Adipose tissue (tissue), 3 donors: ENCODE measurements at regions not wholly inside any gene's neighbourhood (a gene's known extent, or its start where the extent isn't known, plus 50 kb on each side); places are given as distances from the start of the nearest gene placed in this dataset.

Experiments
- H3K27ac ChIP-seq: one replicate; pipeline ENCODE4 v1.5.1; 2013; ENCODE audit warnings: low read depth, low read length
- WGBS, 3 donors: extraction: QIAGEN DNeasy Blood & Tissue Kit; methylation state at CpG; one replicate each; pipeline ENCODE4 v1.1.7; 2013; 5-methylcytosine and 5-hydroxymethylcytosine counted together
- donor health status: healthy with polysubstance abuse.
- donor health status: Bipolar disorder and iron deficiency.
- donor health status: healthy.

- 69 to 74% (median 72%) methylated on average over 1 of the region's 1 CpG for WGBS, 3 donors
Measured at GRCh38 chr13:50144246-50145160, 129.3 kb downstream of the KCNRG start.

DNA sequence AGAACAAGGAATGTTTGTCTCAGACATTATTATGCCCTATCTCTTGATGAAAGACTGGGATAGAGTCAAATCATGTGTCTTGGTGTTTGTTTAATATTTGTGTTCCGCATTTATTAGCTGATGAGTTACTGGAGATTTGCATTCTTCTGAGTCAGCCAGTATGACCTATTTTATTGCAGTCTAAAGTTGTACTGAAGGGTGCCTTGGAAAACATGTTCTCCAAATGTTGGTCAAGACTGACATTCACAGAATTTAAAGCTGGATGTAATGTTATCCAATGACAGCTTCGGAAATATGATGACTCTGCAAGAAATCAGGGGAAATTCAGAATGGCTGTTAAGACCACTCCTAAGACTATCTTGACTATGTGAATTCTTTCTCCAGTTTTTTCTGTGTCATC lies 134.0 kb downstream of the KCNRG start:
- H3K27ac ChIP-seq: no peak overlapping the region
- 96 to 97% (median 96%) methylated on average over 2 of the region's 2 CpGs for WGBS, 3 donors

More at GRCh38 chr13:50144246-50145160, 129.3 kb downstream of the KCNRG start:
- no peak overlapping the region for H3K27ac ChIP-seq

DNA sequence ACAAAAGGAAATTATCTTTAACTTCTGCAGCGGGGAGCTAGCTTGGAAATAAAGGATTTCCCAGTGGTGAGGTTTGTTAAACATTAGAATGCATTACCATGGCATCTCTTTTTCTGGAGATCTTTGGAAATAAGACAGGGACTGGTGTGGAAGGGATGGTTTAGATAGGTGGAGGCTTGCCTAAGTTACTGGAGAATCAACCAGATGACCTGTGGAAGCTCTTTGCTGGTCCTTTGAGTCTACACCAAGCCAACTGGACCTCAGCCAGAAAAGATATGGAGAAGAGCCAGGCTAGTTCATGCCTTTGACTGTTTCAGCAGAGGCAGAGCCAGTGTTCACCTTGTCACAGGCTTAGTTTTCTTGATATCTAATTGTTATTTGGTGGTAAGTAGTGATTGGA lies 134.7 kb downstream of the KCNRG start:
- WGBS, 3 donors: 79 to 91% (median 88%) methylated on average over 1 of the region's 1 CpG
- H3K27ac ChIP-seq: no peak overlapping the region

DNA sequence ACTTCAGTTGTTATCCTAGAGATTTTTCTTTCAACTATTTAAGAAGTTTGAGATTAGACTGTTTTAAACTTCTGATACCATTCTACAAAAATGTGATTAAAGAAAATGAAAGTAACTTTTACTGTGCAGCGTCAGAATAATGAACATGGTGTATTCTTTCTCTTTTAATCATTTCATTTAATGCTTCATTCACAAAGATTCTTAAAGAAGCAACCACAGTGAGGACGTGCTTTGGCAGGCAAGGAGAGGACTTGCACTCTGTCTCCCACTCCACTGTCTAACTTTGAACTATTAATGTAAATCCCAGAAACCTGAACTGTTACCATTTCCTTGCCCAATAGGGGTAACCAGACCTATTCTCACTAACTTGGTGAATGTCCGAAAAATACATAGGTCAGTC lies 137.0 kb downstream of the KCNRG start:
- 41 to 82% (median 44%) methylated on average over 3 of the region's 3 CpGs for WGBS, 3 donors
- no peak overlapping the region for H3K27ac ChIP-seq

GRCh38 chr13:50152655-50153309 lies 137.5 kb downstream of the KCNRG start:
- 71 to 85% (median 80%) methylated on average over 7 of the region's 7 CpGs for WGBS, 3 donors
- no peak overlapping the region for H3K27ac ChIP-seq

- WGBS, 3 donors: 83 to 93% (median 85%) methylated on average over 2 of the region's 2 CpGs
- no peak overlapping the region for H3K27ac ChIP-seq
Measured at GRCh38 chr13:50153401-50153800, 138.2 kb downstream of the KCNRG start.

DNA sequence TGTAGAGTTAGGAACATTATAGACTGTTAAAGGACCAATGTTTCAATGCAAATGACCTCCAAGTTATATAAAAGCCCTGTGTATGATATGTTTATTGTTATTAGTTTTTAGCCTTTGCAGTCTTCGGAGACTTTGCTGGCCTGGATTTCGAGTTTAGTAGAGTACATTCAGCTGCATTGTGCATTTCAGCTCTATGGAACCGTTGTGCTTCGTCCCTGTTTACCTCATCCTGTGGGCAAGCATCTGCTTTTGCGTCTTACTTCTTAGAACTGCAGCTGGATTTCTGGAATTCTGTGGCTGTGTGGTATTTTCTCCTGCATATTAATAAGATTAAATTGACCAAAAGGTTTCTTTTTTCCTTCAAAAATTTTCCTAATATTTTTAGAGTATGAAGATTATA lies 138.6 kb downstream of the KCNRG start:
- WGBS, 3 donors: 86 to 93% (median 88%) methylated on average over 5 of the region's 5 CpGs
- H3K27ac ChIP-seq: no peak overlapping the region

- WGBS, 3 donors: 96 to 100% (median 98%) methylated on average over 1 of the region's 1 CpG
- H3K27ac ChIP-seq: no peak overlapping the region
Measured at GRCh38 chr13:50154697-50155096, 139.5 kb downstream of the KCNRG start.

DNA sequence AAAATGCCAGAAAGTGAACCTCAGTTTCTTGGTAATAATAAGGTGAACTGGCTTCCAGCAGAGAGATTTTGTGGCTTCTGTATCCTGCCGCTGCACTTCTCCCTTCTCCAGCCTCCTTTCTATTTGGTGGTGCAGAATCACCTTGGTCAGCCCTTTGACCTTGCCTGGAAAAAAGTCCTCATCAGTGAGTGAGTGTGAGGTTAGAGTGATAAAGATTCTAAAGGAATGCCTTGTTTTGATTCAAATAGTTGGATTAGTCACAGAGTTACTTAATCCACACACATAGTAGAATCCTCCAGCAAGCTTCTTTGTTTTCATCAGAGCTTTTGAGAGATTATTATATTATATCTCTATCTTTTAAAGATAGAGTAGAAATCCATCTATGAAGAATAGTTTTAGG lies 140.9 kb downstream of the KCNRG start:
- no peak overlapping the region for H3K27ac ChIP-seq
- 81 to 93% (median 85%) methylated on average over 1 of the region's 1 CpG for WGBS, 3 donors

- WGBS, 3 donors: 55 to 59% (median 57%) methylated on average over 5 of the region's 5 CpGs
- H3K27ac ChIP-seq: no peak overlapping the region
Measured at GRCh38 chr13:50156561-50157127, 141.4 kb downstream of the KCNRG start.

DNA sequence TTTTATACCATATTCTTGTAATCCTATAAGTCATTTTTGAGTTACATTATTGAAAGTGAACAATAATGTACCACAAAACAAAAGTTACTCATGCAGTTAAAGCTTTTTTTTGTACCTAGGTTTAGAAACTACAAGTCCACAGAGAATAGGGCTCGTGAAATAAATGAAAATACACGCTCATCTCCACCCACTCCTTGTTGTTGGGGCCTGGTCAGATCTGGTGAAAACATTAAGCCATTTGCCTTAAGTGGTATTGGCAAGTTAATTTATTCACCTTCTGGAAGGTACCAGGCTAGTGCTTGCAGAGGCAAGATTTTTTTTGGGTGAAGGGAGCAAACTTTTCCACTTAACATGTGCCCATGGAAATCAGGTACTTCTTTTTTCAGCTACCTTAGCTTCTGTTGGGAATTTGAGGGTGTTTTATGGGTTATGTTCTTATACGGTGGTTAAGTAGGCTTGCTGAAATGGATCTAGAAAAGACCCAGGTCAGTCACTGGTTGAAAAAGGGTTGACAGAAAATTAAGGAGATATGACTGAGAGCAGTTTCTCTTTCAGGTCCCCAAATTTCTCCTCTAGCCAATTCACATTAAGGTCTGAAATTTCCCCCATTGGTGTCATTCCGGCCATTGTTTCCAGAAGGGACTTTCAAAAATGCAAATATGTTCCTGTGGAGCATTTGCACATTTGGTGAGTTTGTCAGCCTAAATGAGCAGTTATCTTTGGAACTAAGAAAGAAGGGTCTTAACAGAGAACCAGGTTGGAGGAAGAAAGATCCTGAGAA lies 143.3 kb downstream of the KCNRG start:
- WGBS, 3 donors: 81 to 91% (median 87%) methylated on average over 4 of the region's 4 CpGs
- H3K27ac ChIP-seq: no peak overlapping the region

DNA sequence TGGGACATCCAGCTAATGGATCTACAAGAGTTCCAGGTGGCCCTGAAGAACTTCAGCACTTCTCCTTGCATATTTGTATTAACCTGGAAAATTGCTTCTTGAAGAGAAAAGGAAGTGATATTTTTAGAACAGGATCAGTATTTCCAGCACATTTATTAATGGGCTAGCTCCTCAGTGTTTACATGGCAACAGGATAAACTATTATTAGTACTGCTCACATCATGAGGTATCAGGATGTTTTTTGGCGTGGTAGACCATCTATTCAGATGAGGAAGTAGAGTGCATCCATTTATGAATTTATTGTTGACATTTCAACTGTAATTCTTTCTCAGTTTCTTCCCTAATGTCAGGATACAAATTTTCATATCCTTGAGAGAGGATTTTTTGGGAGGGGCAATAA lies 144.4 kb downstream of the KCNRG start:
- 57 to 82% (median 68%) methylated on average over 1 of the region's 1 CpG for WGBS, 3 donors
- H3K27ac ChIP-seq: no peak overlapping the region

DNA sequence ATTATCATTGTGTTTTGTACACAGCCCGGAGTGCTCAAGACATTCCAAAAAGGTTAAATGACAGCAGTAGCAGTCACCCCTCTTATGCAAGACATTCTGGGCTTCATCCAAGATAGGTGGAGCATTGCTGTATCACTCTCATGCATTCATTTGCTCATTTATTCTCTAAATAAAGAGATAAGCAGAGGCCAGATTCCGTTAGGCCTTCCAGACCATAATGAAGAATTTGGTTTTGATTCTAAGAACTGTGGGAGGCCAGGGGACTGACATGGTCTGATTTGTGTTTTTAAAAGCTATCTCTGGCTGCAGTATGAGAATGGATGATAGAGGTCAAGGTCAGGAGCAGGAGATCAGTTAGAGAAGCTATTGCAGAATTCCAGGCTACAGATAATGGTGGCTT lies 145.8 kb downstream of the KCNRG start:
- no peak overlapping the region for H3K27ac ChIP-seq
- WGBS, 3 donors: 61 to 72% (median 71%) methylated on average over 2 of the region's 2 CpGs

- WGBS, 3 donors: 81 to 90% (median 86%) methylated on average over 4 of the region's 4 CpGs
- no peak overlapping the region for H3K27ac ChIP-seq
Measured at GRCh38 chr13:50162001-50162400, 146.8 kb downstream of the KCNRG start.

DNA sequence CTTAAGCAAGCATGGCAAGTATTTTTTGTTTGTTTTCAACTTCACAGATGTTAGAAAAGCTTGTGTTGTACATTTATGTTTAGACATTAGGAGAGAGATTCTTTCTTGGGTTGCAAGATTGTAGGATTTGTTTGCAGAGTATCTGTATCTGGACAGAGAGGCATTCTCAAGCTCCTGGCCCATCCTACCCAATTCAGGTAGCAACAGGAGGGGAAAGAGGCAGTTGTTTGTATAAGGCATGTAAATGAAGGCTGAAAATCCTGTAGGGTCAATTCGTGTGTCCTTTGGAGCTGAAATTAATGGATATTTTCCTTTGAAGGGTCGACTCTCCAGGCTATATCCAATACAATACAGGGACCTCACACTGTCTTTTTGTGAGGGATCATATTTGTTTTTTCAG lies 147.3 kb downstream of the KCNRG start:
- 65 to 87% (median 71%) methylated on average over 2 of the region's 2 CpGs for WGBS, 3 donors

GRCh38 chr13:50167224-50167947 lies 152.1 kb downstream of the KCNRG start:
- WGBS, 3 donors: 61 to 86% (median 82%) methylated on average over 2 of the region's 2 CpGs

More for the DNA sequence above, 147.3 kb downstream of the KCNRG start:
- H3K27ac ChIP-seq: no peak overlapping the region

DNA sequence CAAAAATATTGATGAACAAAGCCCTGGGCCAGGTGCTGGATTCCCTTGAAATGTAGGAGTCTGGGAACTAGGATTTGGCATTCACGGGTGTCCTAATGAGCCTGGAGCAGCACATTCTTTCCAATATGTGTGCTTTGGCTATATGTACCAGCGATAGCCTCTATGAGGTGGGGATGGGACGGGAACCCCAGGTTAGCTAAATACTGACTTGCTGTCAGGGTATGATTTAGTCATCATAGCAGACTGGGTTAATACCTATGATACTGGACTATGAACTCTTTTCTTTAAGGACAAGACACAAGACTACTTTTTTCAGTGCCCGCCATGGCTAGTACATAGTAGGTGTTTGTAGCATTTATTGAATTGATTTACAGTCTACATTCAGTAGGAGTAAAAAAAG lies 152.7 kb downstream of the KCNRG start:
- H3K27ac ChIP-seq: no peak overlapping the region
- 76 to 96% (median 95%) methylated on average over 4 of the region's 4 CpGs for WGBS, 3 donors

More at GRCh38 chr13:50167224-50167947, 152.1 kb downstream of the KCNRG start:
- no peak overlapping the region for H3K27ac ChIP-seq

DNA sequence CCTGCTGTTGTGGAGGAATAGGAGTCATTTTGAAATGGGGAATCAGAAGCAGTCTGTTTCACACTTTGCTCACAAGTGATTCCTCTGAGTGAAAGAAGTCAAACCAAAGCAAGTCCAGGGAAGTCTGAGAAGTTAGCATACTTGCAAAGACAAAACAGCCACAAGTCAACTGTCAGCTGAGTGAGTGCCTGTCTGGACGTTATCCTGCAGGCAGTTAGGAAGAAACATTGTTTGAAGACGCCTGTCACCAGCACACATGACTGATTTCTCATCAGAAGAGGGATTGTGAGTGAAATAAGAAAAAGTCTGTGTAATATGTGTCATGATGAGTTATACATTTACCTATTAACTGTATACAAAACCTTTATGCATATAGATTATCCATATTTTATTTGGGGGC lies 153.5 kb downstream of the KCNRG start:
- no peak overlapping the region for H3K27ac ChIP-seq
- WGBS, 3 donors: 82 to 84% (median 83%) methylated on average over 2 of the region's 2 CpGs
